Activated naive CD8-positive, alpha-beta T cell treated with anti-CD3 and anti-CD28 coated beads, Interleukin-2, amount 50 U/mL, for 24 hours (primary cell): ENCODE measurements at regions not wholly inside any gene's neighbourhood (a gene's known extent, or its start where the extent isn't known, plus 50 kb on each side); places are given as distances from the start of the nearest gene placed in this dataset.

Experiments
- ATAC-seq: fragments of 150-1000 bp; cut with Tn5 transposase; one replicate; pipeline ENCODE4 v1.10.0; 2021
- DNase-seq: peaks from one replicate; pipeline ENCODE4 v3.0.0; 2021
- H3K27ac Mint-ChIP-seq: one replicate; pipeline ENCODE4 v1.8.0; 2021; ENCODE audit warnings: mild to moderate bottlenecking, mixed read lengths
- H3K27me3 Mint-ChIP-seq: one replicate; pipeline ENCODE4 v1.8.0; 2021; ENCODE audit warnings: mixed read lengths
- H3K36me3 Mint-ChIP-seq: one replicate; pipeline ENCODE4 v1.8.0; 2021; ENCODE audit warnings: low read depth, mixed read lengths
- H3K4me1 Mint-ChIP-seq: one replicate; pipeline ENCODE4 v1.8.0; 2021; ENCODE audit warnings: mixed read lengths
- H3K4me3 Mint-ChIP-seq: one replicate; pipeline ENCODE4 v1.8.0; 2021; ENCODE audit warnings: mild to moderate bottlenecking, moderate library complexity, mixed read lengths
- H3K9me3 Mint-ChIP-seq: one replicate; pipeline ENCODE4 v1.8.0; 2021; ENCODE audit warnings: mixed read lengths

GRCh38 chr11:116457336-116458007 lies 315.3 kb downstream of the BUD13 start:
- Mint-ChIP-seq H3K9me3 (no peaks in the 10 kb centered on the region), H3K27ac (no peak overlapping the region), H3K4me1 (no peaks in the 10 kb centered on the region), H3K27me3 (peaks cover 7% of the 10 kb centered on the region), H3K4me3 (no peak overlapping the region), H3K36me3 (no peaks in the 10 kb centered on the region)
- ATAC-seq: no peak
- DNase-seq: no peak

GRCh38 chr11:116454951-116455350 lies 317.8 kb downstream of the BUD13 start:
- Mint-ChIP-seq H3K4me3 (no peak overlapping the region), H3K9me3 (peaks cover 1% of the 10 kb centered on the region), H3K36me3 (no peaks in the 10 kb centered on the region), H3K27me3 (peaks cover 6% of the 10 kb centered on the region), H3K4me1 (no peaks in the 10 kb centered on the region), H3K27ac (no peak overlapping the region)
- ATAC-seq (no peak), DNase-seq (no peak)

- H3K27me3 Mint-ChIP-seq: peaks cover 6% of the 10 kb centered on the region
- no peaks in the 10 kb centered on the region for H3K4me1 Mint-ChIP-seq
- ATAC-seq: no peak
- peak; percentile 18 for DNase-seq
- no peak overlapping the region for H3K4me3 Mint-ChIP-seq
- no peaks in the 10 kb centered on the region for H3K36me3 Mint-ChIP-seq
- peaks cover 6% of the 10 kb centered on the region for H3K9me3 Mint-ChIP-seq
- no peak overlapping the region for H3K27ac Mint-ChIP-seq
Measured at GRCh38 chr11:116454020-116454645, 318.7 kb downstream of the BUD13 start.

GRCh38 chr11:116452461-116452860 lies 320.3 kb downstream of the BUD13 start:
- DNase-seq: no peak
- ATAC-seq: no peak
- Mint-ChIP-seq H3K4me1 (no peaks in the 10 kb centered on the region), H3K4me3 (no peak overlapping the region), H3K27me3 (peaks cover 6% of the 10 kb centered on the region), H3K9me3 (peaks cover 6% of the 10 kb centered on the region), H3K27ac (no peak overlapping the region), H3K36me3 (no peaks in the 10 kb centered on the region)

GRCh38 chr11:116449522-116449921 lies 323.3 kb downstream of the BUD13 start:
- Mint-ChIP-seq H3K9me3 (peaks cover 6% of the 10 kb centered on the region), H3K4me1 (no peaks in the 10 kb centered on the region), H3K27ac (no peak overlapping the region), H3K36me3 (no peaks in the 10 kb centered on the region), H3K27me3 (peaks cover 8% of the 10 kb centered on the region), H3K4me3 (no peak overlapping the region)
- ATAC-seq (no peak), DNase-seq (no peak)

GRCh38 chr11:116446048-116446941 lies 326.5 kb downstream of the BUD13 start:
- Mint-ChIP-seq H3K27me3 (peaks cover 9% of the 10 kb centered on the region), H3K4me1 (no peaks in the 10 kb centered on the region), H3K4me3 (no peak overlapping the region), H3K36me3 (no peaks in the 10 kb centered on the region), H3K9me3 (peaks cover 6% of the 10 kb centered on the region), H3K27ac (no peak overlapping the region)
- ATAC-seq (no peak), DNase-seq (no peak)

GRCh38 chr11:116445108-116446047 lies 327.4 kb downstream of the BUD13 start:
- Mint-ChIP-seq H3K36me3 (no peaks in the 10 kb centered on the region), H3K4me3 (no peak overlapping the region), H3K27ac (no peak overlapping the region), H3K27me3 (peaks cover 9% of the 10 kb centered on the region), H3K4me1 (no peaks in the 10 kb centered on the region), H3K9me3 (peaks cover 6% of the 10 kb centered on the region)
- DNase-seq (no peak), ATAC-seq (no peak)

- H3K9me3 Mint-ChIP-seq: peaks cover 5% of the 10 kb centered on the region
- no peak overlapping the region for H3K4me3 Mint-ChIP-seq
- ATAC-seq (no peak), DNase-seq (no peak)
- no peaks in the 10 kb centered on the region for H3K36me3 Mint-ChIP-seq
- peaks cover 6% of the 10 kb centered on the region for H3K27me3 Mint-ChIP-seq
- H3K27ac Mint-ChIP-seq: no peak overlapping the region
- no peaks in the 10 kb centered on the region for H3K4me1 Mint-ChIP-seq
Measured at GRCh38 chr11:116442238-116442752, 330.5 kb downstream of the BUD13 start.

- no peak for DNase-seq
- H3K27me3 Mint-ChIP-seq: peaks cover 4% of the 10 kb centered on the region
- no peaks in the 10 kb centered on the region for H3K4me1 Mint-ChIP-seq
- no peaks in the 10 kb centered on the region for H3K36me3 Mint-ChIP-seq
- no peak overlapping the region for H3K27ac Mint-ChIP-seq
- H3K9me3 Mint-ChIP-seq: peaks cover 5% of the 10 kb centered on the region
- no peak overlapping the region for H3K4me3 Mint-ChIP-seq
- no peak for ATAC-seq
Measured at GRCh38 chr11:116439361-116439677, 333.5 kb downstream of the BUD13 start.

GRCh38 chr11:116438651-116439360 lies 334.0 kb downstream of the BUD13 start:
- H3K9me3 Mint-ChIP-seq: peaks cover 5% of the 10 kb centered on the region
- no peak for ATAC-seq
- H3K4me1 Mint-ChIP-seq: no peaks in the 10 kb centered on the region
- peaks cover under 1% of the 10 kb centered on the region for H3K27me3 Mint-ChIP-seq
- no peak for DNase-seq
- H3K4me3 Mint-ChIP-seq: no peak overlapping the region
- no peaks in the 10 kb centered on the region for H3K36me3 Mint-ChIP-seq
- no peak overlapping the region for H3K27ac Mint-ChIP-seq

GRCh38 chr11:116434986-116435385 lies 337.8 kb downstream of the BUD13 start:
- H3K27me3 Mint-ChIP-seq: no peaks in the 10 kb centered on the region
- ATAC-seq (no peak), DNase-seq (no peak)
- no peak overlapping the region for H3K27ac Mint-ChIP-seq
- H3K4me1 Mint-ChIP-seq: no peaks in the 10 kb centered on the region
- H3K9me3 Mint-ChIP-seq: peaks cover 5% of the 10 kb centered on the region
- no peaks in the 10 kb centered on the region for H3K36me3 Mint-ChIP-seq
- no peak overlapping the region for H3K4me3 Mint-ChIP-seq

GRCh38 chr11:116432301-116432700 lies 340.5 kb downstream of the BUD13 start:
- ATAC-seq (no peak), DNase-seq (no peak)
- H3K4me3 Mint-ChIP-seq: no peak overlapping the region
- no peak overlapping the region for H3K27ac Mint-ChIP-seq
- peaks cover 3% of the 10 kb centered on the region for H3K27me3 Mint-ChIP-seq
- H3K36me3 Mint-ChIP-seq: no peaks in the 10 kb centered on the region
- no peaks in the 10 kb centered on the region for H3K4me1 Mint-ChIP-seq
- H3K9me3 Mint-ChIP-seq: no peaks in the 10 kb centered on the region

- Mint-ChIP-seq H3K9me3 (no peaks in the 10 kb centered on the region), H3K4me1 (no peaks in the 10 kb centered on the region), H3K27me3 (peaks cover 3% of the 10 kb centered on the region), H3K27ac (no peak overlapping the region), H3K36me3 (no peaks in the 10 kb centered on the region), H3K4me3 (no peak overlapping the region)
- no peak for DNase-seq
- ATAC-seq: no peak
Measured at GRCh38 chr11:116431842-116432241, 340.9 kb downstream of the BUD13 start.

GRCh38 chr11:116428638-116428975 lies 344.2 kb downstream of the BUD13 start:
- no peaks in the 10 kb centered on the region for H3K9me3 Mint-ChIP-seq
- H3K27me3 Mint-ChIP-seq: peaks cover 3% of the 10 kb centered on the region
- H3K4me1 Mint-ChIP-seq: no peaks in the 10 kb centered on the region
- H3K27ac Mint-ChIP-seq: no peak overlapping the region
- ATAC-seq (no peak), DNase-seq (no peak)
- H3K4me3 Mint-ChIP-seq: no peak overlapping the region
- no peaks in the 10 kb centered on the region for H3K36me3 Mint-ChIP-seq
